ENCODE measurements at regions not wholly inside any gene's neighbourhood (a gene's known extent, or its start where the extent isn't known, plus 50 kb on each side); places are given as distances from the start of the nearest gene placed in this dataset.

DNA sequence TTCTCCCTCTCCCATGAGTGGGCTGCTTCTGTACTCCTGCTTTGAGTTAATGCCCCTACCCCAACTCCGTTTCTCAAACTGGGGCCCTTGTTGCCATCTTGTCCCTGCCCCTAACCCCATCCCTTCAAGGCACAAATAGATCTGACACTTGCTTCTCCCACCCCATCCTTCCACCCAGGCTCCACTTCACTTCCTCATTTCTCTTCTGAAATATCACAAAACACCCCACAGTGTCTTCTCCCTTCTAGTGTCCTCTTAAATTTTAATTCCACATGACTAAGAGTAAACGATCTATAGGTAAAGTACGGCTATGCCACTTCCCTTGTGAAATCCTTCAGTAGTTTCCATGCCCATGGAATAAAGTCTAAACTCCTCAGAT, 571.6 kb upstream of the NOX3 start:
- DNase-seq = no peak

DNA sequence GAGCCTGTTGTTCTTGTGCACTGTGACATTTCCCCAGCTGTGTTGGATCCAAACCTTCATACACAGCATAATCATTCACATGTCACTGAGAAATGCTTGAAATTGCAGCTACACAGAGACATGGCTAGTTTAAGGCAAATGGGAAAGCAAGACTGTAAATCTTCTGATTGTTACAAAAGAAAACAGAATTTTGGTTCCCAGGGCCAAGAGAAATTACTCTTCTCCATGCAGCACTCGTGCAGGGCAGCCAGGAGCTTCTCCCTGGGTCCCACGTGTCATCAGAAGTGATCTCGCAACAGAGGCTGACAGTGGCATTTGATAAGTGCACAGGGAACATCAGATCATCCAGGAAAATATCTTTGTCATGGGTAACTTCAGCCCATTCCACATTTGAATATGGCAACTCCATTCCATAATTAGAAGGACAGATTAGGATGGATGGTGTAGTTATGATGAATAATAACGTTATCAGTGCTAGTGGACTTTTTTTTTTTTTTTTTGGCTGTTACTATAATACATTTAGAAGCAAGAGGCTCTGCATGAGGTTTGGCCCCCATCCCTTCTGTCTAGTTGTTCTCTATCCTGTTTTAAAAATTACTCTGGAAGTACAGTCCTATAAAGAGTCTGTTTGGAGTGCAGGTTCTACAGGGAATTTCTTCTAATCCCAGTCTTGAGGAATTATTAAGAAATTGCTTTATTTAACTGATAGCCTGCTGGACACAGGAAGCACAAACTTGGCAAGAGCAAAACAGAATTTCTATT, 571.0 kb upstream of the NOX3 start:
- no peak for DNase-seq

DNA sequence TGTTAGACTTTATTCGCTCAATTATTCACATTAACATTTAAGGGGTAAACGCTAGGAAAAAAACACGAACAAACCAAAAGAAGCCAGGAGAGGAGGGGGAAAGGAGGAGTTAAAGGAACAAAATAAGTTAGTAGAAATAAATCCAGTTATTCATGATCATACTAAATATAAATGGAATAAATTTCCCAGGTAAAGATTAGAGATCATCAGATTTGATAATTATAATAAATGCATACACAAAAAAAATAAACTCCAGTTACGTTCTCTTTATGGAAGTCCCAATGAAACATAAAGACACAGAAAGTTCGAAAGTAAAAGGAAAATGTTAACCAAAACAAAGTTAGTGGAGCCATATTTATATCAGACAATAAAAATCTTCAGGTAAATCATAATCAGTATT, 568.7 kb upstream of the NOX3 start:
- no peak for DNase-seq

DNA sequence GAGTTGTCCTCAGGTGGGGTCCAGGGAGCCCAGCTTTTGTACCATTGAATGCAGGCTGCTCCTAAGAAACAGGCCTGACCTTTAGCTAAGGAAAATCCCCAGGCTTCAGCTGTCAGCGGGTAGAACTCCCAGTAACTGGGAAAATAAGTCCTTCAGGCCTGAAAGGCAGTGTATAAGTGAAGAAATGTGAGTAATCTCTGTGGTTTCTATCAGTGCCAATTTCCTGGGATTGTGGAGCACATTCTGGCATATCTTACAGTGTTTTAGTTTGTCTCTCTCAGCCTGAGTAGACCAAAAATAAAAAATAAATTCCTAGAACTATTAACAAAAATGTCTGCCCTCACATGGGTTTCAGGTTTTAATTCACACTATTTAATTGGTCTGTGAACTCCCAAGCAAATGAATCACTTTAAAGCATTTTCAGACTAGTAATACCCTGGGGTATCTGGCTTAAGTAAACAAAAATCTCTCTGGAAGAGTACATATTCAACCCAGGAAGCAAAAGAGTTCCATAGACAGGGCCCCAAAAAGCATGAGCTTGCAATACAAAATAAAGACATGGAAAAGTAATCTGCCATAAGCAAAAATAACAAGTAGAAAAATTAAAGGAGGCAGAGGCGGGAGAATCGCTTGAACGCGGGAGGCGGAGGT, 566.2 kb upstream of the NOX3 start:
- DNase-seq = no peak

DNA sequence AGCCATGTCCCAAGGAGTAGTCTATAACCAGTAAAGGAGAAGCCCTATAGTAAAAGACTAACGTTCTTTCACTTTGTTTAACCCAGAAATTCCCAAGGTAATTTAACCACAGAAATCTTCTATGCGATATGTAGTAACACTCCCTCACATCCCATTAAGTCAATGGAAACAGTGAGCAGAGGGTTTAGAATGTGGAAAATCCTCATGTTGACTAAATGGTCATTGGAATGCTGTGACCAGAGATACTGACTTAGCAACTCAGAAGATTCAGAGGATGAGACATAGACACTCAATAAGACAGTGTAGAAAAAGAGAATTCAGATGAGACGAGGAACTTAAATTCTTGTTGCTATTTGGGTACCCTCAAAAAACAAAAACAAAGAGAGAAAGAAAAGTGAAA, 562.2 kb upstream of the NOX3 start:
- no peak for DNase-seq

DNA sequence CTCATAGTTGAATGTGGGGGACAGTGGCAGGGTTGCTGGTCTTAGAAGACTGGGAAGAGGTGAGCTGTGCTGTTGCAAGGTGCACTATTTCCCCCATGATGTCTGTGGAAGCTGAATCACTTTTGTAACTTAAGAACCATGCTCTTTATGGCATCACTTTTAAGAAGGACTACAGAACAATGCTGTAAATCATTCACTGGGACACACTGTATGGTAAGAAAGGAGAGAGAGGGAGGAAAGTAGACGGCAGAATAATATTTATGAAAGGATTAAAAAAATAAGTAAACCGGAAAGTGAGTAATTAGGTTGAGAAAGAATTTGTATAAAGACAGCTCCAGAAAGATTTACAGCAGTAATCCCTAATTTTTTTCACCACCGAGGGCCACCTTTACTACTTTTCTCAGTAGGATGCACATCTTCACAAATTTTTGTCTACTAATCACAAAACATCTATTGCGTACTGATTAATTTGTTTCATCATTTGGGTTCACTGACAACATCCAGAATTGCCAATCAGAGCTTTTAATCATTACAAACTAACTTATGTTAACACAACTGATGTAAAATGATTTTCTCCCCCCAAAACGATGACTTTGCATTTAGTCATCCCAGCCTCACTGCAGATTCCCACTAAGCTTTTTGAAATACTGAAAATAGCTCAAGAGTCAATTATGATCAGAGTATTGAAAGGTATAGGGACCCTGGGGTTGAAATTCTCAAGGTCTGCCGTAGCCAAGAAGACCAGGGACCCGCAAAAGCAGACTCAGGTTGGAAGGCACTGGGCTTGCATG, 560.7 kb upstream of the NOX3 start:
- no peak for DNase-seq

DNA sequence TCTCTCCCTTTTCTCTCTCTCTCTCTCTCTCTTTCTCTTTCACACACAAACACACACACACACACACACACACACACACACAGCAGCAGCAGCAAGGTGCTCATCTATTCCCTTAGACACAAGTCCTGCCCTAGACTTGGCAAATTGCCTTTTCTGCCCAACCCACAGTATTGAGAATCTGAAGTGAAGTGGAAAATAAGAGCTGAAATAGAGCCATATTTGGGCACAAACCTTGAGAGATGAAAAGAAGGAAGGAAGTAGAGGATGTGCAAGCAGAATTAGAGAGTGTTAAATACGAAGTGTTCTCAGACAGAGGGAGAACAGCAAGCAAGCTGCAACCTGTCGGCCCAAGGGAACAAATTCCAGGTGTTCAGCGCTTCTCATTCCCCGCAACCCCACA, 557.5 kb upstream of the NOX3 start:
- DNase-seq = no peak

DNA sequence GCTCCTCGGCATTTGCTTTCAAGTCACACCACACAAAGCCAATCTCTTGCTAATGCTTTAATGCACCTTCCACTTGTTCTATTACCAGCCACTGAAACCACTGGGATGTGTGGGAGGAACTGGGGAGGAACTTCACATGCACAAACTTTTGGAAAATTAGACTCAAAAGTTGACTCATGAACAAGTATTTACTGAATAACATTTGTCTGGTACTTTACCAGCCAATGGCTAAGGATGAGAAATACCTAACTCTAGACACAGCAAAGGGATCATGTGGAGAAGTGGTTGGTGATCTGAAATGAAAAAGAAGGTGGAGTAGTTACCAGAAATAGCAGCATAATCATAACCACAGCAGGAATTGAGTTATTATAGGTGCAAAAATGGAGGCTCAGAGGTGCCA, 554.0 kb upstream of the NOX3 start:
- no peak for DNase-seq

DNA sequence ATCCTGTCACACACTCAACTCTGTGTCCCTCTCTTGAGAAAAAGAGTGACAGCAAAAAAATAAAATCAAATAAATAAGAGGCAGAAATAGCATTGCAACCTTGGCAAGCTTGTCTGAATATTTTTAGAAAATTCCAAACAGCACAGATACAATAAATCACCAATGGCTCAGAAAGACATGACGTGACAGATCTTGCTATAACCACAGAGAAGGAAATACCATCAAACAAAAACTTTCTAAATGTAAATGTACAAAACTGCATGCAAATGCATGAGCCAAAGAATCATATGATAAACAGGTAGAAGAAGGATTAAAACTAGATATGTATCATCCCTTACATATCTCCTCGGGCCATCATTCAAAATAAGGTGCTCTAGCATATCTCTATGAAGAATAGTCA, 549.2 kb upstream of the NOX3 start:
- DNase-seq = no peak

DNA sequence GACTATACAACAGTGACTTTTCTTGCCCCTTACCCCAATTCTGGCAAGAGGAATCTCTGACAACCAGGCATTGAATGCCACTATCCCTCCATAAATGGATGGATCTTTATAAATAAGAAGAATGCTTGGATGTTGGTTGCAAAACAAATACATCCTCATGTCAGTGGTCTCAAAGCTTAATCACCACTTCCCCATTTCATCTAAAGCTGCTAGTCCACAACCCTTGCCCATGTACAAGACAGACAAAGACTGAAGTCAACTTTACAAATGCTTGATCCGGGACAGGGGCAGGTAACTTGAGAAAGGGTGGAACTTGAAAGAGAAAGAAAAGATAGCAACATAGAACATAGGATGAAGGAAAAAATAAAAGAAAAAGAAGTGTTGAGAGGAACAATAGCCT, 540.5 kb upstream of the NOX3 start:
- DNase-seq = no peak

DNA sequence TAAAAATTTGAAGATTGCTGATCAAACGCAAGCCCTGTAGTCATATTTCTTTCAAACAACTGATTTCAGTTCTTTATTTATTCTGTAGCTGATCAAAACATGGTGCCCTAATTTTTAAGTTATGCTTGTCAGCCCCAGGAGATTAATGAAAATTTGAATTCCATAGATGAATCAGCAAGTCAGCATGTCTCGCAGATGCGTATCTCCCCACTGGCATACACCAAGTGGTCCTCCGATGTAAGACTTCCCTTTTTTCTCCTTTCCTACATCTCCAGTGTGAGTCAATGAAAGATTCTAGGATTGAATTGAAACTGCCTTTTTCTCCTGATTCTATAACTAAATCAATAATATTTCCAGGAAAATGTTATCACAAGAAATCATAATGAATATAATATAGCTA, 539.6 kb upstream of the NOX3 start:
- DNase-seq = no peak

DNA sequence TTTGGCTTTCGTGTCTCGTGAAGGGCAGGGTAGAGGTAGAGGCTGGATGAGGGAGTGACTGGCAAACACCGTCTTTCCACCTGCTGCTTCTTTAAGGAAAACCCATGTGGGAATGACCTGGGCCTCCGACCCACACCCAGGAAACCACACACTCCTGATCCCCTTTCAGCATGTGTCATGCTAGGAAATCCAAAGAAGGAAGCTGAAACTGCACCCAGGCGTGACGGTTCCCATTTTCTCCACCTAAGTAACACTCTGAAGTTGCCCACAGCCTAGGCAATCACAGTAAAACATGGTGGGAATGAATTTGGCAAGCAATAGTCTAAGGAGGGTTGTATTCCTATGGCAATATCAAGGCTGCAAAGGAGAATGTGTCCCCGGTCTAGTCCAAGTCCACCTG, 538.4 kb upstream of the NOX3 start:
- no peak for DNase-seq

DNA sequence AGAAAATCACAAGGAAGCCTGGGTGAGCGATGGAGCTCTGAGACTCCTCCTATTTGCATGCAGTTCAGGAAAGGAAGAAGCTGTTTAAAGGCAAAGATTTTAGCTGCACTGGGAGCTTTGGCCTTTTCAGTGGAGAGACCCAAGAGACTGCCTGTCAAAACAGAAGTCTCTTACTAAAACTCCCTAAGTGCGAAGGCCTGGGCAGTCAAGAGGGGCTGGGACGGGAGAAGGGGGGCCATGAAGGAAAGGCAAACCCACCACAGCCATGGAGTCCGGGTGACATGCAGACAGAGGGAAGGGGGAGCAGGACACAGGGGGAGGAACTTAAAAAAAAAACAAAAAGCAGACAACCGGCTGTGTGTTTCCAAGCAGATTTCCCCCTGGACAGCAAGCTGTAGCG, 537.6 kb upstream of the NOX3 start:
- no peak for DNase-seq

DNA sequence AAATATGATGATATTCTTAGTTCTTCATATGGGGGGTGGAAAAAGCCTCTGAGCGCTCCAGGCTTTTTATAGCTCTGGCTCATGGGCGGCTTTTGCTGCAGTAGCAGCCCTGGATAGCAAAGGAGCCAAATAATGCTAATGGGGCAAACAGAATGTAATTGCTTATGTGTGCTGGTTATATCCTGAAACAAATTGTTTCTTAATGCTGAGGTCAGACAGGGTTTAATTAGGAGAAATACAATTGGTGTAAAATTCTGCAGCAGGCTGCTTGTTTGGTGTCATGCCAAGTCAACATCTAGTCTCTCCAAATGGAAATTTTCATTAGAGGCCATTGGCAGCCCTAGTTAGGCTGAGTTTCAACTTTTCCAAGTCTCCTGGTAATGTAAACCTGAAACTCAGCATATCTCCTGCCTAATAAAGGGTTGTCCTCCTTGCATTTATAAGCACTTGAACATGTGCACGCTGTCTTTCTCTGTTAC, 530.1 kb upstream of the NOX3 start:
- no peak for DNase-seq

DNA sequence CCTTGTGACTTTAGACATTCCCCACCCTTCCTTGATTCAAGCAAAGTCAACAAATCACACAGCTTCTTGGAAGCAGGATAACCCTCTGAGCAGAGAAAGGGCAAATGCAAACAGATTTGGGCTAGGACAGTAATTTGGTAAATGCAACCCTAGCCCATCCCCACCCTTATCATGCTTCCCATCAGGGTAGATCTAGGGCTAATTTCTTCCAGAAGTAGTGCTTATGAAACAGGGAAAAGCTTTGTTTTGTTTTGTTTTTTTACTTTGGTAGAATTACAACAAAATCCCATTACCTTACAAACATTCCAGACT, 525.1 kb upstream of the NOX3 start:
- DNase-seq = no peak

DNA sequence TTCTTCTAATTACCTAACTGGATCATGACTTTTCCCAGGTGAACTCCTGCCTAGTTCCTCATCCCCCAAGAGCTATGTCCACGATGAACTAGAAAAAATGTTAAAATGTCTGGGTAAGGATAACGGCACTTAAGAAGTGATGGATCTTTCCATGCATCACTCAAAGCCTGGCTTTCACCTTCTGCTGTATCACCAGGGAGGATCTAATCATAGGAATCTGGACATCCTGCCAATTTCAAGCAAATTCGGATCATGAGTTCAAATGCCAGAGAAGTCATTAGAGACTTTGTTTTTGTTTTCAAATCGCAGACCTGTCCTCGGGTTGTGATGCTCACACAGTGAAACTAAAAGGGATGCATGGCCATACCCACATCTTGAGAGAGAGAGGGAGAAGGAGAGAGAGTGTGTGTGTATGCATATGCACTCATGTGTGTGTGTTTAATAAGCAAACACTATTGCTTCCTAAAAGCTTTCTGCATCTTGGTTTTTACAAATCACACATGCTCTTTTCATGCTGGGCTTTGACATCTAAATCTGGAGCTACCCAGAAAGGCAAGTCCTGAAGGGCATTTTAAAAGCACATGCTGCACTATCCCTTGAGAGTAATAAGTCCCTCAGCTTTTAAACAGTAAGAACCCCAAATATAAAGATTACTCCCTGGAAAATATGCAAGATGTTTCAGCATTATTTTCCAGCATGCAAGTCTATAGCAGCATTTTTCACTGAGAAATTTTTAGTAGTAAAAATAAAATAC, 524.6 kb upstream of the NOX3 start:
- DNase-seq = no peak

DNA sequence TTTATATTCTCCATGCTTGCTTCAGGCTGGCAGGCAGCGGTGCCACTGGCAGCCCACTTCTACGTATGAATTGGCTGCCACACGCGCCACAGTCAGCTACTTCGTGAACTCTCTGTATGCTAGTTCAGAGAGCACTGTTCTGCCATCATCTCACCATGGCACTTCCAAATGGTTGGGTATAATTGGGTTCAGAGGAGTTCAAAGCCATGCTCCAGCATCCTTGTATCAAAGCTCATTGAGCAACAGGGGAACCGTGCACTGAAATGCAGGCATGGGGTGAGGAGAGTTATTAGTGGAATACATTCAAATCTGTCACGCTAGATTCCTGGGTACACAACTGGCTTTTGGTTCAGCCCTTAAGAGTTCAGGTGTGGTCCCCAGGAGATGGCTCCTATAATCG, 519.9 kb upstream of the NOX3 start:
- no peak for DNase-seq

DNA sequence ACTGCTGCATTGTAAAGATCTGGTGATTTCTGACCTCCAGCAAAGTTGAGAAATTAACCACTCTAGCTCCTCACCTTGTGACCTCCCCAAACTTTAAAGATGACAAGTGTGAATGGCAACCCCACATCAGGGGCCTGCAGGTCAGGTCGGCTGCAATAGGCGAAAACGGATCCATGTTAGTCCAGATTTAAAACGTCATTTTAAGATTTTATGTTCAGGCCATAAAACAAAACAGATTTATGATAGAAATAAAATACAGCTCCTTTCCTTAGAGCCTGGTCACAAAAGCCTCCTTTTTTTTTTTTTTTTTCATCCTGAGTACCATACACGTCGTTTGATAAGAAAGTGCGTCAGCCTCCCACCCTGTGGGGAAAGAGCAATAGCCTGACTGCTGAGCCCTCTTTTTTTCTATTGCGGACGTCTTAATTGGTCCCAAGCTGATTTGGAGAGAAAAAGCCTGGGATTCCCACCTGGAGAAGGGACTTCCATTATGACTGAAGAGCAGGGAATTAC, 519.2 kb upstream of the NOX3 start:
- no peak for DNase-seq

DNA sequence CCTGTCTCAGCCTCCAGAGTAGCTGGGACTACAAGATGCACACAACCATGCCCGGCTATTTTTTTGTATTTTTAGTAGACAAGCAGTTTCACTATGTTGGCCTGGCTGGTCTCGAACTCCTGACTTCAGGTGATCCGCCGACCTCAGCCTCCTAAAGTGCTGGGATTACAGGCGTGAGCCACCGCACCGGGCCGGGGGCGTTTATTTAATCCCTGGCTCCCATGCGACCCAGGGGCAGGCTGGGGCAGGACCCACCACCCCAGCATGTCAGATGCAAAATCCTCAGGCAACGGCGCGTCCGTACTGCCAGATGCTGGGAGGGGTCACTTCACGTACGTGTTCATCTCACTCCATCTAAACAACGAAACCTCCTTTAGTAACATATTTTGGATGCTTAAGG, 518.7 kb upstream of the NOX3 start:
- DNase-seq = no peak

DNA sequence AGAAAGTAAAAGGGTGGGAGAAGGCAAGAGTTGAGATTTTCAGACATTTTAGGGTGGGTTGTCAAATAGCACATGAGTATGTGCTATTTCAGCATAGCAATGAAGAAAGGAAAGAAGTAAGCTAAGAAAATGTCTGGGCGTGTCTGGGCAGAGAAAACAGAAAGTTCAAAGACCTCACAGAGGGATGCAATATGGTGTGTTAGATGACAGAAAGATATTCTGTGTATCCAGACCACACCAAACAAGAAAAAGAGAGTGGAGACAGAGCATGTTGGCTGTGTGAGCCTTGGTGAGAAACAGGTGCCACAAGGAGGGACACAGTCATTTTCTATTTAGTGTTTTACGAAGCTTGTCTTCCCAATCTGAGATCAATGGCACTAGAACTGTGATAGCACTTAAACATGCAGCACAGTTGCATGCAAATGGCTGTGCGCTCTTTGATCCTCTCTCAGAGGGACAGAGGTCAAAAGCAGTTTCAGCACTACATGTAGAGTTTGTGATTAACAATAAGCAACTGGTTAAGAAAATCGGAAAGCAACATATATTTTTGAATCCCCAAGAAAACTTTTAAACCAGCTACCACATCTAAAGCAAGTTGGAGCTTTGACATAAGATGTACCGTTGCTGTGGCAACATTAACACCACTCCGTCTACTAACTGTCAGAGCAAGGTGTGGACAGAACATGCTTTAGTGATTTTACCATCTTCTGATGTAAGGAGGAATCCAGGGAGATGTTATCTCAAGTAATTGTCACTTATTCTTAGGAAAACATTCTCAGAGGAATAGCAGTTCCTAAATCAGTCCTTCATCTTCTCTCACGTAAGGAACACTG, 515.5 kb upstream of the NOX3 start:
- DNase-seq = no peak

DNA sequence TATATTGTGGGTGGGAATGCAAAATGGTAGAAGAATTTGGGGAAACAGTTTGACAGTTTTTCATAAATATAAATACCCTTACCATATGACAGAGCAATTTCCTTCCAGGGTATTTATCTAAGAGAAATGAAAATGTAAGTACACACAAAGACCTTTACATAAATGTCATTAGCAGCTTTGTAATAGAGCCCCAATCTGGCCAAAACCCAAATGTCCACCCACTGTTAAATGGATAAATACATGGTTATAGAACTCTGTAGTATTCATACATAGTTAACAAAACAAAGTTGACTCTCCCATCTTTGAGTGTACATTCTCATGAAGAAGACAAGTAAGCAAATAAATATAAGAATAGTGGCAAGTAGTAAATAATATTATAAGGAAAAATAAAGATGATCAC, 514.8 kb upstream of the NOX3 start:
- DNase-seq = no peak

DNA sequence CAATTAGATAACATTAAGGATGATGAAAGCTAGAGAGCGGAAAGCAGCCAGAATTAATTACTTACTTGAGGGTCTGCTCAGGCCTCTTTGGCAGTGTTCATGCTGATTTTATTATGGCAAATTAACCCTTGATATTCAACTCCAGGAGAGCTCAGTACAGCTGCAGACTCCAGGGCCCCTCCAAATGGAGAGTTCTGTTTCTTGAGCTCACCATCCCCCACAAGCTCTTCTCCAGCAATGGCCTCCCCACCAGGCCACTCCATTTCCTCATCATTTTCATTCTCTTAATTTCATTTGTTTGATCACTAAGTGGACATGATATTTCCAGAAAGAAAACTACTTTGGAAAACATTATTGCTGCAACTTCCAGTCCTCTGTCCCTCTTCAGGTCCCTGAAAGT, 513.3 kb upstream of the NOX3 start:
- no peak for DNase-seq

All from NK-92 treated with Interleukin-12 subunit alpha and Interleukin-12 subunit beta, amount 100 ng/mL, for 24 hours (cell line).